HG03520 (cell line): ENCODE measurements at regions not wholly inside any gene's neighbourhood (a gene's known extent, or its start where the extent isn't known, plus 50 kb on each side); places are given as distances from the start of the nearest gene placed in this dataset.

Experiments
- ATAC-seq: cut with Tn5 transposase; IDR thresholded peaks from one replicate; pipeline ENCODE4 v1.9.1; 2021; ENCODE audit warnings: mild to moderate bottlenecking, moderate library complexity; ENCODE audit not compliant: unreplicated experiment

- no peak for ATAC-seq
Measured at GRCh38 chr20:58019850-58020625, 208.4 kb downstream of the ANKRD60 start.

DNA sequence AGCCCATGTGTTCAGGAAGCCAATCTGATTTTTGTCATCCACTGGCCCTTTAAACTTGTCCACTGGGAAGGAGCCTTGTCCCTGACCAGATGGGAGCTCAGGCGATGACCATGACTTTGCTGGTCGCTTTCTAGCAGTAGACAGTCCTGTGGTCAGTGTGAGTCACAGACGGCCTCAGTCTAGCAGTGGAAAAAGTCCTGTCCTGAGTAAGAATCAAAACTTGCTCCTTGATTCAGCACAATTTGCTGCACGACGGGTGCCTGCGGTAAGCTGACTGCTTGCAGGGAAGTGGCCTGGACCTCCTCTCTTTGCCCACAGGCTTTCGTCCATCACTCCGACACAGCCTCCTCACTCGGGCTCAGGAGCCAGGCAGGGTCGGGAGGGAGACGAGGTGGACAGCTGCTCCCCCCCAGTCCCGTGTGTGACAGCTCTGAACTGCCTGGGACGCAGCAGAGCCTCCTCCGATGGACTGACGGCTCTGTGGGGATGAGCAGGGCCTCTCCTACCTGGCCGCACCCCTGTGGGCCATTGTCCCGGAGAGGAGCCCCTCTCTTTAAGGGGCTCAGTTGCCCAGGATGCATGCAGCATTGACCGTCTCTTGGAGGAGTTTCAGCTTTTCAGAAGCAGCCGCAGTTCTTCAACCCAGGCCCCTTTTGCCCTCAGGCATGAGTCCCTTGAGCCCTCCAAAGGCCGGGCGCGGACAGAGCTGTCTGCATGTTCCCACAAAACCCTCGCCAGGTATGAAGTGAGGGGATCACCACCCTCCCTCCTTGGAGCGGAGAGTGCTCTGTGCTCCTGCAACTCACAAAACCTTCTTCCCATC lies 209.2 kb downstream of the ANKRD60 start:
- no peak for ATAC-seq

DNA sequence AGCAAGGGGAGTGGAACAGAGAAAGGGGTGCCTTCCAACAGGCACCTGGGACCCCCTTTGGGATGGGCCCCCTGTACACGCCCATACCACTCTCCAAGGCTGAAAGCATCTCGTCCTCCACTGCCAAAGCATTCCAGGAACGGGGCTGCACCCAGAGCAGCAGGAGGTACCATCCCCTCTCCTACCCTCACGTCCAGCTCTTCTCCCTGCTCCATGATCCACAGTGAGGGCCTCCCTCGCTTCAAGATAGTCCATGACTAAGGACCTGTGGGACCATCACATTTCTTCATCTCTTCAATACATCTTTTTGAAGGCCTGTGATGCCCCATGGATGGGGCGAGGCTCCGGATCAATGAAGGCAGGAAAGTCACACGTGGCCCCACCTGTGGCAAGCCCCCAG lies 209.9 kb downstream of the ANKRD60 start:
- ATAC-seq = no peak

GRCh38 chr20:58017970-58018530 lies 210.4 kb downstream of the ANKRD60 start:
- no peak for ATAC-seq

GRCh38 chr20:58017231-58017969 lies 211.1 kb downstream of the ANKRD60 start:
- ATAC-seq = no peak

DNA sequence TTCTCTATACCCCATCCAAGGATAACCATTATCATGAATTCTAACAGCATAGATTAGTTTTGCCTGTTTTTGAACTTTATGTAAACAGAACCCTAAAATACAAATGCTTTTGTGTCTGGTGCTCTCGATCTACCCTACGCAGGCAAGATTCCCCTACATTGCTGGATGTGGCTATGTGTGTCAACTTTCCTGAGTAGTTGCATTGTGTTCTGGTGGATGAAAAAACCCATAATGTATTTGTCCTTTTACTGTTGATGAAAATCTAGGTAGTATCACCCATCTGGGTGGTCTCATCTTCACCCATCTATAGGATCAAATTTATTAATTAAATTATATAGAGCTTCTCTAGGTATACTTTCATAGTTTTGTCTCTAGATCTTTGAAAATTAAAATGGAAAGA lies 211.7 kb downstream of the ANKRD60 start:
- no peak for ATAC-seq

DNA sequence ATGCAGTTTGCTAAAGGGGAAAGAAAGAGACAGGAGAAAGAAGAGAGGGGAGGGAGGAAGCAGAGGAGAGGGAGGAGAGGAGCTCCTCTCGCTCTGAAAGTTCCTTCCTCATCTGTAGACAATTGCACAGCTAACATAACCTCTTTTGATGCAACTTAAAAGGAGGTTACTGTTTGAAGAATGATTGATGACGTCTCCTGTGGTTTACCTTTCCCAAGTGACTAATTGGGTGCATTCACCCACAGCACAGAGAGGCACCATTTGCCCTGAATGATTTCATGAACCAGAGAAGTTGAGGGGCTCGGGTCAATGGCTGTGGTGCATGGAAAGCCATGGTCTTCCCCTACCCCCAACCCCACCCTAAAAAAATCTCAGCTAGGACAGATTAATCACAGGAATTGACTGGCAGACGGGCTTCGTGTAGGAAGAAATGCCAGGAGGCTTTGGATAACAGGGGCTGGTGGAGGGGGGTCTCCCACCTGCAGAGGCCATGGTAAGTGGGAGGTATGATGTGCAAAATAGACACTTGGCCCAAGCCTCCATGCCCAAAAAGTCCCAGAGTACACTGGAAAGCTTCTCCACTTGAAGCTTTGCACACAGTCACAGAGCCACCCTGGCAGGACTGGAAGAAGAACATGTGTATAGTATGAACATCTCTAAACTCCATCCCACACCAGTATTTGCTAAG lies 213.7 kb downstream of the ANKRD60 start:
- ATAC-seq = no peak

DNA sequence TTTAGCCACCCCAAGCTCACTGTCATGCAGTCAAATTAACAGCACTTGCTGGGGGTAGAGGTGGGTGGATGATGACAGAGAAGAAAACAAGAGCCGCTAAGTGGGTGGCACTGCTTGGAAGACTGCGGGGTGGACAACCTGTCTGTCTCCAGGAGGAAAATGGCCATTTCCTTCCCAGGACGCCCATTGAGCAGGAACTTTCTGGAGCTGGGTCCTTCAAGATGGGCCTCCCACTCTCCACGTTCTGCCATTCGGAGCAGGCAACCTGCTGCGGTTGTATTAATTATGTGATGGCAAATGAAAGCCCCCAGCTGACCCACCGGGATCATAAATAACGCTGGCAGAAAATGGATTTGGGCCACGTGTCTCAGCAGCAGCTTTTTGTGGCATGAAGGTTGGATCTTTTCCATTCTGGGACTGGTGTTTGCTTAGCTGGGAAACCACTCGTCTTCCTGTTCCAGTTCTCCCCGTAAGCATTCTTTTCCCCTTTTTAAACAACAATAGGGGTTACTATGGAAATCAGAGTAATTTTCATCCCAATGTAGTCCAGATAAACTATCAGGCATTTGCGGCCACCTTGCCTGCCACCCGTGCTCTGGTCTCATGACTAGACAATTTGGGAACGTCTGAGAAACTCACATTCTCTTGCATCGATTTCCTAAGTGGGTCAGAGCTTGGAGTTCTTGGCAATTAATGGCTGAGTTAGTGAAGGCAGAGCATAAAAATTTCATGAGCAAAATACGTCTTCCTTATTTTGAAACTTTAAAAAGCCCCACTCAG lies 215.5 kb downstream of the ANKRD60 start:
- ATAC-seq = no peak

DNA sequence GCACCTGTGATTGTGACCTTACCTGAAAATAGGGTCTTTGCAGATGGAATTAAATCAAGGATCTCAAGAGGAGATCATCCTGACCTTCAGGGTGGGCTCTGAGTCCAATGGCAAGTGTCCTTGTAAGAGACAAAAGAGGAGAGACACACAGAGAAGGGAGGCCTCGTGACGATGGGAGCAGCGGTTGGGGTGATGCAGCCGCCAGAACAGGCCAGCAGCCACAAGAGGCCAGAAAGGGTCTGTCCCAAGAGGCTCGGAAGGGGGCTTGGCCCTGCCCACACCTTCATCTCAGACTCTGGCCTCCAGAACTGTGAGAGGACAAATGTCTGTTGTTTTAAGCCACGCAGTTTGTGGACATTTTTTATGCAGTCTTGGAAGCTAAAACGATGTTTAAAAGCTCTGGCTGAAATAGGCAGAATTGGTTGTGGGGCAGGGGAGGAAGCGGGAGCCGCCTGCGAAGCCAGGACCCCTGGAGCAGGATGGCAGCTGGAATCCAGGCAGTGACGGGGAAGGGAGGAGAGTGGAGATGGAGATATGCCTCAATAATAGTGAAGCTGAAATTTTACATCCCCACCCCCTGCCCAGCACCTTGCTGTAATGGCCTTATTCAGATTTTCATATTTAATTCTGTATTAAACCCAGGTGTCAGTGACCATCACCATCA lies 216.4 kb downstream of the ANKRD60 start:
- no peak for ATAC-seq

DNA sequence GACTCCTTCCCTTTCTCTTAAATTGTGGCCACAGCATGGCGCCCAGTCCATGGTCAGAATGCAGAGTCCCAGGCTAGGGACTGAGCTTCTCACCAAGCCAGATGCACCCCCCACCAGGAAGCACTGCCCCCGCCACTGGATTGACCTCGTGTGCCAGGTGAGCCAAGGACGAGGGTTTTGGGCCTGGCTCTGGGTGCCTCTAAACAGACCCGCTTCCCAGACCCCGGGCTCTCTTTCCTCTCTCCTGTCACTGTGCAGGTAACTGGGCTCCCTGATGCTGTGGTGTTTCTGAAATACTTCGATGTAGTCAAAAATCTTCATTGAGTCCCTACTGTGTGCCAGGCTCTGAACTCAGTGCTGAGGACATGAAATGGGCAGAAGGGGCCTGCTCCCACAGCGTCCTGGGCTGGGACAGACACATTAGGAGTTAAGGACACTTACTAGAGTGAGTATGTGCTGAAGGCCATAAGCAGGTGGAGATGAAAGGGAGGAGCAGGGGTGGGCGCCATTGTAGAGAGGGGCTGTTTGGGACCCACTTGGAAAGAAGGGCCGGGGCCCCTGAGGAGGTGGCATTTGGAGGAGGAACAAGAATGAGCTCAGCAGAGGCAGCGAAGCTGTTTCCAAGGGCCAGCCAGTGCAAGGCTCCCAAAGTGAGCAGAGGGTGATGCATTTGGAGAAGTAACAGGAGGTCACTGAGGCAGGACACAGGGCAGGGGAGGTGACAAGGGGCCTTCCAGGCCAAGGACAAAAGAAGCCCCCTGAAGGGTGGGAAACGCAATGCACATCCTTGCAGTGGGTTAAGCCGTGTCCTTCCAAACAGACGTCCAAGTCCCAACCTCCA lies 217.1 kb downstream of the ANKRD60 start:
- ATAC-seq = no peak

DNA sequence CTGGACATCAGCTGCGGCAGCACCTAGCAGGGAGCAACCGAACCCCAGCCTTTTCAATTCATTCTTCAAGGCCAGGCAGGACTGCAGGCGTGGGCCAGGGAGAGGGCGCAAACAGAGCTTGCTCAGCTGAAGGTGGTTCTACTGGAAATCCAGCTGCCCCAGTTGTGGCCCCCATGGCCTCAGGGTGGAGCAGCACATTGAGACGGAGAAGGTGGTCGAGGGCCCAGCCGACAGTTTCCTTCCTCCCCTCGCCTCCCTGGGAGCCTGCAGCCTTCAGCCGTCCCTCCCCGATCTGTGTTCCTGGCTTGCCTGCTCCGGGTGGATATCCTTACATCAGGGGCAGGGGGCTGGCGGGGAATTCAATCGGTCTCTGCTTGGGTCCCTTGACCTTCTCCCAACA lies 217.8 kb downstream of the ANKRD60 start:
- ATAC-seq = no peak

GRCh38 chr20:58010186-58010585 lies 218.3 kb downstream of the ANKRD60 start:
- no peak for ATAC-seq

DNA sequence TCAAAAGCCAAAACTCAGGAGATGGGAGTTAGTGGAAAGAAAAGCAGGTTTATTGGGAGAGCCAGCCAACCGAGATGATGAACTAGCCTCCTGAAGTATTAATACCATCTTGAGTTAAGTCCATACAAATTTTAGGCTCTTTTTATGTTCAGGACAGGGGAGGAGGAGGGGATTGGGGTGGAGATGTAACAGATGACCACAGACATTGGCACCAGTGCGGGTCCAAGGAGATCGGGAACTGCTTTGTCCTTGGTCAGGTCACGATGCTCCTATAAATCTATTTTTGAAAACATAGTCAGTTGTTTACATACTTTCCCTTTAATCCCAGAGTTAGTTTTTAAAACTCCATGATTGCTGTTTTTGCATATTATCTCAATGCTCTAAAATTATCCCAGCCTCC lies 219.6 kb downstream of the ANKRD60 start:
- no peak for ATAC-seq

DNA sequence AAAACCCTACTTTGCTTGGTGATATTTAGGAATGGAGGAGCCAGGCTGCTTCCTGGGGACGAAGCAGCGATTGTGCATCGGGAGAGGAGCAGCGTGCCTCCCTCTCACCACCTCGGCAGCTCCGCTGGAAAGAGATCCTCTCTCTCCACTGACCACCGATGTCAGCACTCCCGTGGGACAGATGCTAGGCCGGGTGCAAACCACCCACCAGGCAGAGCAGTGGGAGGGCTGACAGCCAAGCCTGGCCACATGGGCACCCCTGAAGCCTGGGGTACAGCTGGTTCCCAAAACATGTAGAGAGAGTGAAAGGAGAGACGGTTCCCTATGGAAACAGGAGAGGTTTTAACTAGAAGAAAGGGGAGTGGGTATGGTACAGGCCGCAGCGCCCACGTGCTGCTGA lies 220.0 kb downstream of the ANKRD60 start:
- ATAC-seq = no peak

GRCh38 chr20:58007947-58008346 lies 220.5 kb downstream of the ANKRD60 start:
- no peak for ATAC-seq

GRCh38 chr20:58006346-58007316 lies 221.8 kb downstream of the ANKRD60 start:
- no peak for ATAC-seq

DNA sequence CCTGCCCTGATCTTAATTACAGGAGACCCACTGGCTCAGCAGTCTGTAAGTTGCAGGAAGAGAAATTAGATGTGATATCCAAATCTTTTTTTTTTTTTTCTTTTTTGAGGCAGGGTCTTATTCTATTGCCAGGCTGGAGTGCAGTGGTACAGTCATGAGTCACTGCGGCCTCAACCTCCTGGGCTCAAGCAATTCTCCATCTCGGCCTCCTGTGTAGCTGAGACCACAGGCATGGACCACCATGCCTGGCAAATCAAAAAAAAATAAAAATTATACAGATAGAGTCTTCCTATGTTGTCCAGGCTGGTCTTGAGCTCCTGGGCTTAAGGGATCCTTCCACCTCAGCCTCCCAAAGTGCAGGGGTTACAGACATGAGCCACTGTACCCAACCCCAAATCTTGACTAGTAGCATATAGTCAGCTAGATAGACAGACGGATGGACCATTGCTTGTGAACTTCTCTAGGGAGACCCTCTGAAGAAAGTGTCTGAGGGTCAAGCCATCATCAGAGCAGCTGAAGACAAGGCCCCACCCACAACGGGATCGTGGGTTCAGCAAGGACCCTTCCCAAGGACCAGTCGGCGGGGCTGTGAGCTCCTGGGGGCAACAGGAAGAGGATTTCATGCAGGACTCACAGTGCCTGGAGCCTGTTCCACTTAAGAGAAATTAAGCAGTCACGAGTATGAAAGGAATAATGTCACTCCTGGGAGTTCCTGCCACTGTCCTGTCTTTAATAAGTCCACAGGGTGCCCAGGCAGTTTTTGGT lies 222.7 kb downstream of the ANKRD60 start:
- ATAC-seq = no peak
